PC-9 (cell line): ENCODE measurements at regions not wholly inside any gene's neighbourhood (a gene's known extent, or its start where the extent isn't known, plus 50 kb on each side); places are given as distances from the start of the nearest gene placed in this dataset.

Experiments
- BruUV-seq: library from RNA; stranded (reverse); fragments of 400-500 nt; replicated peaks from 2 replicates; lab custom pipeline; 2021; lab: Mats Ljungman, UMichigan
- CTCF ChIA-PET: fragments of 300-600 bp; sonication (Branson Sonifier 250); formaldehyde crosslinking; loops from one replicate; lab custom pipeline; 2022; ENCODE audit warnings: antibody characterized with exemption; lab: Charles Lee
- POLR2A ChIA-PET: fragments of 300-600 bp; sonication (Branson Sonifier 250); formaldehyde crosslinking; loops from one replicate; lab custom pipeline; 2022; ENCODE audit warnings: antibody characterized with exemption; ENCODE audit not compliant: unreplicated experiment; lab: Charles Lee
- DNase-seq, 2 experiments: peaks; one replicate each; pipeline versions ENCODE4 v3.0.0 to v3.0.0-alpha.2; 2015 to 2022; ENCODE audit warnings: mixed read lengths in 1 of 2
- H2AFZ ChIP-seq: fragments of 200-600 bp; sonication (generic); 2 replicates; pipeline ENCODE4 v1.8.1; 2017; ENCODE audit warnings: antibody characterized with exemption
- H3F3A ChIP-seq: fragments of 200-600 bp; sonication (generic); 2 replicates; pipeline ENCODE4 v1.8.1; 2017; ENCODE audit warnings: antibody characterized with exemption, mild to moderate bottlenecking, low read depth; ENCODE audit not compliant: insufficient read depth
- H3K27ac ChIP-seq: fragments of 200-600 bp; sonication (generic); 2 replicates; pipeline ENCODE4 v1.6.1; 2016; ENCODE audit warnings: mixed run types
- H3K27me3 ChIP-seq: fragments of 200-600 bp; sonication (generic); 2 replicates; pipeline ENCODE4 v1.6.1; 2016; ENCODE audit warnings: low read depth, mixed run types; ENCODE audit not compliant: insufficient read depth
- H3K36me3 ChIP-seq: fragments of 200-600 bp; sonication (generic); 2 replicates; pipeline ENCODE4 v1.6.1; 2016; ENCODE audit warnings: low read depth, mixed run types
- H3K4me1 ChIP-seq: fragments of 200-600 bp; sonication (generic); replicated peaks from 2 replicates; pipeline ENCODE4 v1.6.1; 2016; ENCODE audit warnings: mixed run types; ENCODE audit not compliant: insufficient read depth
- H3K4me2 ChIP-seq: fragments of 200-600 bp; sonication (generic); 2 replicates; pipeline ENCODE4 v1.6.1; 2017; ENCODE audit warnings: mixed run types
- H3K4me3 ChIP-seq: fragments of 200-600 bp; sonication (generic); 2 replicates; pipeline ENCODE4 v1.6.1; 2016; ENCODE audit warnings: mixed run types
- H3K79me2 ChIP-seq: fragments of 200-600 bp; sonication (generic); 2 replicates; pipeline ENCODE4 v1.6.1; 2017; ENCODE audit warnings: low read depth, mixed run types
- H3K9me2 ChIP-seq: fragments of 200-600 bp; sonication (generic); 2 replicates; pipeline ENCODE4 v1.8.1; 2017; ENCODE audit warnings: mild to moderate bottlenecking; ENCODE audit not compliant: insufficient read depth
- H3K9me3 ChIP-seq: fragments of 200-600 bp; sonication (generic); 2 replicates; pipeline ENCODE4 v1.8.1; 2016; ENCODE audit warnings: low read depth; ENCODE audit not compliant: insufficient read depth
- H4K20me1 ChIP-seq: fragments of 200-600 bp; sonication (generic); 2 replicates; pipeline ENCODE4 v1.8.1; 2017; ENCODE audit not compliant: insufficient read depth
- CTCF ChIP-seq: fragments of 200-600 bp; sonication (generic); conservative IDR thresholded peaks from 2 replicates; pipeline ENCODE4 v1.6.1; 2017; ENCODE audit warnings: mixed run types, antibody characterized with exemption, mild to moderate bottlenecking, moderate library complexity
- EZH2 ChIP-seq: fragments of 200-600 bp; sonication (generic); IDR thresholded peaks from 2 replicates; pipeline ENCODE4 v1.8.0; 2017; ENCODE audit warnings: antibody characterized with exemption, low read depth
- intact Hi-C: fragments of 100-400 bp; cut with micrococcal nuclease; formaldehyde crosslinking; loops from one replicate; pipeline ENCODE4 v1.10.0; 2022; ENCODE audit not compliant: unreplicated experiment

GRCh38 chr2:219702796-219703545 lies 75.5 kb downstream of the SLC4A3 start:
- intact Hi-C loops, result no loop called here
- CTCF ChIA-PET, result no interaction called here
- Histone ChIP-seq H3K27me3 (no peaks in the 10 kb centered on the region), H3K9me2 (no peaks in the 10 kb centered on the region), H3K4me3 (no peak overlapping the region), H4K20me1 (no peaks in the 10 kb centered on the region), H3K4me1 (peaks cover 15% of the 10 kb centered on the region), H3K27ac (no peak overlapping the region), H3F3A (peaks cover 10% of the 10 kb centered on the region; the same call in 1 of the 2 replicates), H3K9me3 (no peaks in the 10 kb centered on the region), H3K4me2 (no peak overlapping the region), H3K79me2 (no peaks in the 10 kb centered on the region), H3K36me3 (no peaks in the 10 kb centered on the region), H2AFZ (no peak overlapping the region)
- BruUV-seq, result no TSS peak
- TF ChIP-seq CTCF, result no peak
- TF ChIP-seq EZH2, result no peak
- POLR2A ChIA-PET, result no interaction called here
- DNase-seq, result no peak

- ChIA-PET CTCF (no interaction called here), POLR2A (no interaction called here)
- TF ChIP-seq EZH2, result no peak
- no peak for TF ChIP-seq CTCF
- Histone ChIP-seq H3F3A (peaks cover 10% of the 10 kb centered on the region; the same call in 1 of the 2 replicates), H3K9me2 (no peaks in the 10 kb centered on the region), H3K27me3 (no peaks in the 10 kb centered on the region), H3K4me3 (no peak overlapping the region), H3K4me1 (peaks cover 19% of the 10 kb centered on the region), H4K20me1 (no peaks in the 10 kb centered on the region), H3K36me3 (no peaks in the 10 kb centered on the region), H3K27ac (no peak overlapping the region), H3K9me3 (no peaks in the 10 kb centered on the region), H3K4me2 (no peak overlapping the region), H3K79me2 (no peaks in the 10 kb centered on the region), H2AFZ (no peak overlapping the region)
- intact Hi-C loops, result no loop called here
- no TSS peak for BruUV-seq
- DNase-seq, result no peak
Observed at GRCh38 chr2:219704878-219705277, 77.4 kb downstream of the SLC4A3 start.

- intact Hi-C loops, result no loop called here
- peaks cover 10% of the 10 kb centered on the region; the same call in 1 of the 2 replicates for H3F3A ChIP-seq
Observed at GRCh38 chr2:219706823-219707281, 79.4 kb downstream of the SLC4A3 start.

More at GRCh38 chr2:219706823-219707281, 79.4 kb downstream of the SLC4A3 start:
- Histone ChIP-seq H3K9me3 (no peaks in the 10 kb centered on the region), H3K79me2 (no peaks in the 10 kb centered on the region), H2AFZ (no peak overlapping the region), H3K4me3 (no peak overlapping the region), H3K9me2 (no peaks in the 10 kb centered on the region), H4K20me1 (no peaks in the 10 kb centered on the region), H3K27me3 (no peaks in the 10 kb centered on the region), H3K27ac (no peak overlapping the region), H3K4me1 (peaks cover 19% of the 10 kb centered on the region), H3K36me3 (no peaks in the 10 kb centered on the region), H3K4me2 (0 out of 2 replicates have a peak overlapping the region, but pooled peaks have one; percentile 4)
- peak in 1 of 2 experiments; percentile 53 for DNase-seq
- no peak for TF ChIP-seq EZH2
- no peak for TF ChIP-seq CTCF
- ChIA-PET CTCF (no interaction called here), POLR2A (no interaction called here)
- no TSS peak for BruUV-seq
